ENCODE measurements at regions not wholly inside any gene's neighbourhood (a gene's known extent, or its start where the extent isn't known, plus 50 kb on each side); places are given as distances from the start of the nearest gene placed in this dataset.

GRCh38 chr14:34012369-34012768 is 61.5 kb upstream of the EGLN3 start:
- TF ChIP-seq CTCF (IDR thresholded peaks at IDR 0.05) (no peak), NR3C1 (CRISPR knock-in tag; conservative IDR thresholded peaks at IDR 0.05; ENCODE audit: low read depth) (no peak), FOXP1 (CRISPR knock-in tag; IDR thresholded peaks at IDR 0.05; ENCODE audit: borderline replicate concordance) (no peak), HMGA2 (CRISPR knock-in tag; IDR thresholded peaks at IDR 0.05) (no peak), STAT6 (CRISPR knock-in tag; conservative IDR thresholded peaks at IDR 0.05; ENCODE audit: low read depth) (no peak), CREB1 (CRISPR knock-in tag; IDR thresholded peaks at IDR 0.05) (no peak), TEAD4 (CRISPR knock-in tag; IDR thresholded peaks at IDR 0.05) (no peak), KAT7 (CRISPR knock-in tag; IDR thresholded peaks at IDR 0.05; ENCODE audit: borderline replicate concordance) (no peak), USF1 (CRISPR knock-in tag; IDR thresholded peaks at IDR 0.05) (no peak), ZBTB21 (CRISPR knock-in tag; IDR thresholded peaks at IDR 0.05; ENCODE audit: borderline replicate concordance) (no peak), ELF4 (CRISPR knock-in tag; IDR thresholded peaks at IDR 0.05; ENCODE audit: low read depth) (no peak)
